ENCODE measurements at regions not wholly inside any gene's neighbourhood (a gene's known extent, or its start where the extent isn't known, plus 50 kb on each side); places are given as distances from the start of the nearest gene placed in this dataset.

- TF ChIP-seq POLR2A (IDR thresholded peaks at IDR 0.05; ENCODE audit: extremely low read depth, insufficient read length) = no peak
- peak; percentile 68 for TF ChIP-seq CTCF (IDR thresholded peaks at IDR 0.05; ENCODE audit: low read depth, low read length)
- TF ChIP-seq MAX (IDR thresholded peaks at IDR 0.05; ENCODE audit: low read depth, low read length) = no peak
- no peak for TF ChIP-seq MYC (IDR thresholded peaks at IDR 0.05; ENCODE audit: low read depth, low read length)
Measured at GRCh38 chr3:127374086-127375010, 86.5 kb upstream of the PRR20G start.

Data from NB4 (cell line).